HG02763 (cell line): ENCODE measurements at regions not wholly inside any gene's neighbourhood (a gene's known extent, or its start where the extent isn't known, plus 50 kb on each side); places are given as distances from the start of the nearest gene placed in this dataset.

Source experiments
- ATAC-seq: cut with Tn5 transposase; IDR thresholded peaks from one replicate; pipeline ENCODE4 v1.9.1; 2021; ENCODE audit warnings: mild to moderate bottlenecking, moderate library complexity; ENCODE audit not compliant: unreplicated experiment

- no peak for ATAC-seq
Measured at GRCh38 chr2:150732491-150732890, 245.0 kb upstream of the RND3 start.

- ATAC-seq = no peak
Measured at GRCh38 chr2:150732064-150732463, 244.6 kb upstream of the RND3 start.

DNA sequence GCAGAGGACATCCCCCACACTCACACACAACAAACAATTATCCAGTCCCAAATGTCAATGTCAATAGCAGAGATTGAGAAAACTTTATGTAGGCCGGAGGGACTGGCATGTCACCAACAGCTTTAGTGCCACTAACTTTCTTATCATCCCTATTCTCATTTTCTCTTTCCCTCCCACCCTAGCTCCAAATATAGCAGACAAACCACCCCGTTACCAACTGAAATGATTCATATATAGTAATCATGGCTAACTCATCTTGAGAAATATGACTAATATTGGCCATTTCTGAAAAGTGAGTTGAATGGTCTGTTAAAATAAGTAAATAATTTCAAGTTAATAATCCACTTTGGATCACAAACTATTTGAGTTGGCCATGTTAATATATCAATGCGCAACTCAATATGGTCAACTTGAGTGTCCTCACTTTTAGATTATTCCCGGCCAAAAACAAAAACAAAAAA, 242.1 kb upstream of the RND3 start:
- ATAC-seq = no peak

GRCh38 chr2:150718280-150718679, 230.8 kb upstream of the RND3 start:
- no peak for ATAC-seq

GRCh38 chr2:150716186-150716585, 228.7 kb upstream of the RND3 start:
- no peak for ATAC-seq

GRCh38 chr2:150715501-150715900, 228.0 kb upstream of the RND3 start:
- no peak for ATAC-seq

- ATAC-seq = no peak
Measured at GRCh38 chr2:150710916-150711315, 223.4 kb upstream of the RND3 start.

DNA sequence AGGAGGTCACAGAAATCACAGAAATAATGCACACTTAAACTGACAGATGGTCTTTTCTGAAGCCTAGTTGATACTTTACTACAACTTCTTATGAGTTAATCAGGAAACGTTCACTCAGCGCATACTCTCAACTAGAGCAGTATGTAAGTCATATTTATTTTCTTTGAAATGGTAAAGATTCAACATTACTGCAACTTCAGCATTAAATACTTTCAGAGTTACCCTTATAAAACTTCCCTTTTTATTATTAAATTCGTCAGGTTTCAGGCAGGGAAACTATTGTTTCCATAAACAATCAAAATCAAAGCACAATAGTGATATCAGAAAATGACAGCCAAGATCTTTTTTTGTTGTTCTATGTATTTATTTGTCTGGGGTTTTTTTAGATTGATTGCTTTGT, 222.6 kb upstream of the RND3 start:
- ATAC-seq = no peak

DNA sequence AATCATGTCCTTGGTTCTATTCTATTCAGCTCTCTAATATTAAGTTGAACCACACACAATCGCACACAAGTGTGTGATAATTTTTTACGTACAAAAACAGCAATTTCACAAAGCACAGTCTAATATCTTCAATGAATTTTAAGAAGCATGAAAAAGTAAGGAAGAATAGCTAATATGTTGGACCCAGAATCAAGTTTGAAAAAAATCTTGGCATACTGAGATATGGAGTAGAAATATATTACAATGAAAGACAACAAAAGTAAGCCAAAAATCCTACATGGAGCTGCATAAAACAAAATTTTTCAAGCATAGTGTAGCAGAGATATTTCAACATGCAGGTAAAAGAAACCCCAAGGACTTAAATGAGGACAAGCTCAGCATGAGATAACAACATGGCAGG, 219.1 kb upstream of the RND3 start:
- ATAC-seq = no peak

GRCh38 chr2:150705767-150706166, 218.3 kb upstream of the RND3 start:
- ATAC-seq = no peak

DNA sequence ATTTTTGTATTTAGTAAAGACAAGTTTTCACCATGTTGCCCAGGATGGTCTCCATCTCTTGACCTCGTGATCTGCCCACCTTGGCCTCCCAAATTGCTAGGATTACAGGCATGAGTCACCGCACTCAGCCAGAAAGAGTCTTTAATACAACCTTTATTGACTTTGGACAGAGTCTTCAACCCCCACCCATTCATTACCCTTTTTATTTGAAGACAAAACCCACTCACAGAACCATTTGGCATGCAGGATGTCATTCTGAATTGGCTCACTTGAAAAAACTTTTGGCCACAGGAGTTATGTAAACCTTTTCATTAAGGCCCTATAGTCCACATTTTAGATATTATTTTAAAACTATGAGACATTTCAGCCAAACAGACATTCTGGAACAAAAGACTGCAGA, 217.9 kb upstream of the RND3 start:
- no peak for ATAC-seq

DNA sequence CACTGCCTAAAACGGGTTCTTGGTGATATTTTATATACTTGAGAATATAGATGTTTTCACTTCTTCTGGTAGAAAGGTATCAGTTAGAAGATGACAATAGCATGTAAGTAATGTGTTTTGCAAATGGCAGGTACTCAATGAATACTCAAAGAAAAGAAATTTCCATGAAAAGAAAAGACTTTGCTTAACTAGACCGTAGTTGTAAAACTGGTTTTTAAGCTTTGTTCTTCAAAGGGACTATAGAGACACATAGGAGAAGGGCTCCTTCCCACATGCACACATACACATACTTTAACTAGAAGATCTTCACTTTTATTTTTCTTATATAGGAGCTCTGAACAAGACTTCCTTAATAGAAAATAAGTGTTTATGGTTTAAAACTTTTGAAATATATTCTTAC, 215.3 kb upstream of the RND3 start:
- no peak for ATAC-seq

DNA sequence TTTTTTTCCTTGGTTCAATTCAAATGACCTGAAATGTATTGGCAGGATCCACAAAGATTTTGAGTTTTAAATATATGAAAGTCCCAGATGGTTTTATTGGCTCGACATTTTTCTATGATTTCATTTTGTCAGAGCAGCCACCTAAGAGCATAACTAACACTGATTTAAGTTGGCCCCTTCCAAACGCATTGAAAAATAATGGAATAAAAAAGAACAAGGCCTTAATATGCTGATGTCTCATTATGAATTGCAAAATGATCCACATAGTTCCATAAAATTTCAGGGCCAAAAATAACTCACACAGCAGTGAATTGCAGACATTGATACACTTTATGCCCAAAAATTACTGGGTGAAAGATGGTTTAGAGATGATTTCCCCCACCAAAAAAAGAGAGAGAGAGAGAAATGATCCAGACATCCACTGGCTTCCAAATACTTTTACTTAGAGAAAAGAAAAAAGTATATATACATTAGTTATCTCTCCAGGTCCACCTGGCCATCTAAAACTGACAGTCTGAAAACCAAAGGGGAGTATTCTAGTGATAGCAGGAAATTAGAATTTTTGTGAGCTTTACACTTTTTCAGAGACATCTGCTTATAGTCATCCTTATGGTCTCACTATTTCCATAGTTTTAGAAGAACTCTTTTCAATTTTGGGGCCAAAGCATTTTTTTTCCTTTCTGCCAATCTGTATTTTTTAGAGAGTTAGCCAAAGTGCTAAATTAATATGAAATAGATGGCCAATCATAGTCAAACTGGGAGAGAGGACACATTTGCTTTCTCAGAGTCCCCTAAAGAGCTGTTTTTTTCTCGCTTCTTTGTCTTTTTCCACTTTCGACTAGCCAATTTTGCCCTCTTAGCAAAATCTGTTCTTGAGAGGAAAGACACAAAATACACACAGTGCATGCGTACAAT, 213.5 kb upstream of the RND3 start:
- no peak for ATAC-seq

GRCh38 chr2:150699218-150699617, 211.8 kb upstream of the RND3 start:
- no peak for ATAC-seq

- ATAC-seq = no peak
Measured at GRCh38 chr2:150698016-150698661, 210.7 kb upstream of the RND3 start.

DNA sequence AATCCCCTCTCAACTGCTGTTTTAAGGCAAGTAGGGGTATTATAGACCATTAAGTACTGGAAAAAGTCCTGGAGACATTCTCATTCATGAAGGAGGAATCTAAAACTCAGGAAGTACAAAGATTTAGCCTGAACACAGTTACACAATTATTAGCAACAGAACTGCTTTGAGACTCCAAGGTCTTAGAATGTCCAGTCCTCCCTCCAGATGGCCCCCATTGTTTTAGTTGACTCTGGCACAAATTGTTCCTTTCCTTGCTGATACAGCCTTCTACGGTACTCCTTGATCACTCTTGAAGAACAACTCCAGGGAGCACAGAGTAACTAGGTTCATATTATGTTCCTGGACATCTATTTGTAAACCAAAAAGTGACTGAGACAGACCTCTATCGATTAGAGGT, 210.1 kb upstream of the RND3 start:
- ATAC-seq = no peak

GRCh38 chr2:150695451-150696135, 208.1 kb upstream of the RND3 start:
- no peak for ATAC-seq

GRCh38 chr2:150693556-150693955, 206.1 kb upstream of the RND3 start:
- no peak for ATAC-seq

DNA sequence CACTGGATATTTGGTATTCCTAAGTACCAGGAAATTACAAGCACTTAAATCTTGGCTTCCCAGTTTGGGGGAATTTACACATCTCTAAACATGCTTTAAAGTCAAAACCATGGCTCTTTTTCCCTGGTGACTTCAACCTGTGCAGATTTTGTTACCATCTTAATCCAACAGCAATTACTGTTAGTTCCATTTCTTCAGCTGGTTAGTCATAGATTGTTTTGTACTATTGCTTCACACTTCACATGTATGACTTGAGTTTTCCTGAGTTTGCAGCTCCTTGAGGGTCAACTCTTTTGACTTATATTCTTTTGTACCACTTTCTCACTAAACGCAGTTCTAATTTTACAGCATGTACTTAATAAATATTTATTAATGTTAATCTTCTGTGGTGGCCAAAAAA, 203.4 kb upstream of the RND3 start:
- no peak for ATAC-seq

- ATAC-seq = no peak
Measured at GRCh38 chr2:150690261-150690660, 202.8 kb upstream of the RND3 start.

- no peak for ATAC-seq
Measured at GRCh38 chr2:150689590-150689989, 202.1 kb upstream of the RND3 start.

DNA sequence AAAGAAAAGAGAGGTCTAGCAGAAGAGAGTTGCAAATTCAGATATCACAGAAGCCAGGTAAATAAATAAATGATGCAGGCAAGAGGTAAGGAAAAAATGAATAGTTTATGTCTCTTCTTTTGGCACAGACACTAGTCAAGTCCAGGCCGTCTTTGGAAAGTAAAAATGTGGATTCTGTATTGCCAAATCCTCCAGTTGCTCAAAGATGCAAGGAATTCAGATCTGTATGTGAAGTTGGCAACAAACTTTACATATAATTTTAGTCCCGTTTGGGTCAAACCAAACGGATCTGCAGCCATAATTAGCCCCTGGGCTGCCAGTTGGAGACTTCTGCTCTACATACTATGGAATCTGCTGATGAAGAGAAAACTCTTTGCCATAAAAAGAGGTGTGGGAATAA, 200.5 kb upstream of the RND3 start:
- ATAC-seq = no peak
